WTC11 (cell line): ENCODE measurements at regions not wholly inside any gene's neighbourhood (a gene's known extent, or its start where the extent isn't known, plus 50 kb on each side); places are given as distances from the start of the nearest gene placed in this dataset.
"Not testable (repeated sequence)": the region's sequence is repeated elsewhere in the genome, so short reads cannot be mapped to it uniquely, and the experiment has no call there.

ENCODE experiments used
- ATAC-seq: fragments of 200-7000 bp; cut with Tn5 transposase; 2 replicates; pipeline ENCODE4 v1.10.0; 2021; ENCODE audit warnings: mild to moderate bottlenecking, moderate library complexity
- CTCF ChIA-PET: fragments of 300-600 bp; sonication (Branson Sonifier 250); formaldehyde crosslinking; loops from one replicate; lab custom pipeline; 2021; ENCODE audit warnings: antibody characterized with exemption; lab: Charles Lee
- POLR2A ChIA-PET: fragments of 350-600 bp; sonication (Branson Sonifier 250); formaldehyde crosslinking; loops from one replicate; lab custom pipeline; 2021; ENCODE audit warnings: antibody characterized with exemption; lab: Charles Lee
- DNase-seq: peaks from one replicate; pipeline ENCODE4 v3.0.0; 2021; ENCODE audit warnings: low spot score
- H3K27ac Mint-ChIP-seq: 2 replicates; pipeline ENCODE4 v1.8.0; 2021; ENCODE audit warnings: mixed read lengths
- H3K27me3 Mint-ChIP-seq: 2 replicates; pipeline ENCODE4 v1.8.0; 2021; ENCODE audit warnings: low read depth, mild to moderate bottlenecking, moderate library complexity, mixed read lengths
- H3K36me3 Mint-ChIP-seq: 2 replicates; pipeline ENCODE4 v1.8.0; 2021; ENCODE audit warnings: mixed read lengths
- H3K4me1 Mint-ChIP-seq: 2 replicates; pipeline ENCODE4 v1.8.0; 2022; ENCODE audit warnings: mixed read lengths
- H3K4me3 Mint-ChIP-seq: 2 replicates; pipeline ENCODE4 v1.8.0; 2021; ENCODE audit warnings: mild to moderate bottlenecking, moderate library complexity, mixed read lengths
- H3K9me3 Mint-ChIP-seq: 2 replicates; pipeline ENCODE4 v1.8.0; 2021; ENCODE audit warnings: mixed read lengths
- CREB1 ChIP-seq: sonication (generic); formaldehyde crosslinking; IDR thresholded peaks from 2 replicates; pipeline ENCODE4 v1.8.0; 2023; ENCODE audit warnings: mild to moderate bottlenecking, missing genetic modification reagents
- CTCF ChIP-seq: fragments of 200-600 bp; IDR thresholded peaks from 2 replicates; pipeline ENCODE4 v1.8.0; 2022; ENCODE audit warnings: antibody characterized with exemption
- E2F5 ChIP-seq: sonication (generic); formaldehyde crosslinking; IDR thresholded peaks from 2 replicates; pipeline ENCODE4 v1.8.1; 2022; ENCODE audit warnings: mild to moderate bottlenecking, moderate library complexity, missing genetic modification reagents
- ESRRA ChIP-seq: sonication (generic); formaldehyde crosslinking; IDR thresholded peaks from 2 replicates; pipeline ENCODE4 v1.8.1; 2022; ENCODE audit warnings: mild to moderate bottlenecking, missing genetic modification reagents, borderline replicate concordance
- FOXK1 ChIP-seq: sonication (generic); formaldehyde crosslinking; IDR thresholded peaks from 2 replicates; pipeline ENCODE4 v1.8.0; 2022; ENCODE audit warnings: mild to moderate bottlenecking, moderate library complexity, missing genetic modification reagents
- FOXP1 ChIP-seq: sonication (generic); formaldehyde crosslinking; IDR thresholded peaks from 2 replicates; pipeline ENCODE4 v1.8.0; 2022; ENCODE audit warnings: missing genetic modification reagents, mild to moderate bottlenecking, moderate library complexity, borderline replicate concordance
- HMGA2 ChIP-seq: fragments of 250-450 bp; sonication (Bioruptor Pico); IDR thresholded peaks from 2 replicates; pipeline ENCODE4 v1.4.0; 2021; ENCODE audit warnings: mild to moderate bottlenecking, moderate library complexity
- JAZF1 ChIP-seq: fragments of 250-450 bp; sonication (Bioruptor Pico); IDR thresholded peaks from 2 replicates; pipeline ENCODE4 v1.9.0; 2021; ENCODE audit warnings: moderate library complexity, mild to moderate bottlenecking, inconsistent platforms
- NFATC4 ChIP-seq: fragments of 250-450 bp; sonication (Bioruptor Pico); IDR thresholded peaks from 2 replicates; pipeline ENCODE4 v1.9.0; 2021; ENCODE audit warnings: mild to moderate bottlenecking
- NFE2L1 ChIP-seq: sonication (generic); formaldehyde crosslinking; IDR thresholded peaks from 2 replicates; pipeline ENCODE4 v1.8.1; 2023; ENCODE audit warnings: missing genetic modification reagents
- SOX15 ChIP-seq: fragments of 250-450 bp; sonication (Bioruptor Pico); IDR thresholded peaks from 2 replicates; pipeline ENCODE4 v1.9.0; 2021; ENCODE audit warnings: mild to moderate bottlenecking
- SP1 ChIP-seq: sonication (generic); formaldehyde crosslinking; conservative IDR thresholded peaks from 2 replicates; pipeline ENCODE4 v1.8.1; 2022; ENCODE audit warnings: missing genetic modification reagents
- TCF7 ChIP-seq: sonication (generic); formaldehyde crosslinking; IDR thresholded peaks from 2 replicates; pipeline ENCODE4 v1.8.0; 2022; ENCODE audit warnings: mild to moderate bottlenecking, low read depth, missing genetic modification reagents, moderate library complexity
- TP53 ChIP-seq: sonication (generic); formaldehyde crosslinking; IDR thresholded peaks from 2 replicates; pipeline ENCODE4 v1.8.1; 2023; ENCODE audit warnings: mild to moderate bottlenecking, missing genetic modification reagents
- ZNF232 ChIP-seq: sonication (generic); formaldehyde crosslinking; IDR thresholded peaks from 2 replicates; pipeline ENCODE4 v1.8.0; 2022; ENCODE audit warnings: mild to moderate bottlenecking, missing genetic modification reagents
- ZNF263 ChIP-seq: sonication (generic); formaldehyde crosslinking; IDR thresholded peaks from 2 replicates; pipeline ENCODE4 v1.8.1; 2022; ENCODE audit warnings: low read depth, mild to moderate bottlenecking, moderate library complexity, missing genetic modification reagents
- ZNF423 ChIP-seq: fragments of 250-450 bp; sonication (Bioruptor Pico); IDR thresholded peaks from 2 replicates; pipeline ENCODE4 v2.1.2; 2022; ENCODE audit warnings: mild to moderate bottlenecking, moderate library complexity
- ZNF425 ChIP-seq: fragments of 250-450 bp; sonication (Bioruptor Pico); conservative IDR thresholded peaks from 2 replicates; pipeline ENCODE4 v1.9.0; 2021; ENCODE audit warnings: mild to moderate bottlenecking
- ZNF671 ChIP-seq: fragments of 250-450 bp; sonication (Bioruptor Pico); IDR thresholded peaks from 2 replicates; pipeline ENCODE4 v1.8.0; 2021; ENCODE audit warnings: mild to moderate bottlenecking

GRCh38 chr18:40120796-40121391 lies 1834.1 kb upstream of the PIK3C3 start:
- no peak for ATAC-seq
- Mint-ChIP-seq H3K4me3 (no peak overlapping the region), H3K9me3 (peaks cover 50% of the 10 kb centered on the region), H3K36me3 (peaks cover 31% of the 10 kb centered on the region), H3K27me3 (no peaks in the 10 kb centered on the region), H3K4me1 (no peaks in the 10 kb centered on the region), H3K27ac (no peak overlapping the region)
- ChIA-PET POLR2A (no interaction called here), CTCF (no interaction called here)
- no peak for DNase-seq
- TF ChIP-seq JAZF1 (no peak), SP1 (CRISPR knock-in tag) (no peak), ZNF671 (CRISPR knock-in tag) (no peak), E2F5 (CRISPR knock-in tag) (no peak), CREB1 (CRISPR knock-in tag) (no peak), NFE2L1 (no peak), SOX15 (CRISPR knock-in tag) (no peak), CTCF (no peak), ESRRA (no peak), FOXP1 (CRISPR knock-in tag) (no peak), TP53 (CRISPR knock-in tag) (no peak)

GRCh38 chr18:40120356-40120755 lies 1834.7 kb upstream of the PIK3C3 start:
- H3K27ac Mint-ChIP-seq: no peak overlapping the region
- peaks cover 31% of the 10 kb centered on the region for H3K36me3 Mint-ChIP-seq
- TF ChIP-seq ZNF423 (no peak), NFATC4 (no peak), SOX15 (CRISPR knock-in tag) (no peak)
- peaks cover 50% of the 10 kb centered on the region for H3K9me3 Mint-ChIP-seq
- no peak for ATAC-seq
- POLR2A ChIA-PET: no interaction called here
- H3K4me1 Mint-ChIP-seq: no peaks in the 10 kb centered on the region
- no peak for DNase-seq
- CTCF ChIA-PET: no interaction called here
- no peak overlapping the region for H3K4me3 Mint-ChIP-seq
- no peaks in the 10 kb centered on the region for H3K27me3 Mint-ChIP-seq

- CTCF ChIA-PET, DNase-seq, H3K4me1 Mint-ChIP-seq, H3K27me3 Mint-ChIP-seq, POLR2A ChIA-PET, ATAC-seq, H3K4me3 Mint-ChIP-seq, H3K27ac Mint-ChIP-seq: not testable (repeated sequence)
- Mint-ChIP-seq H3K9me3 (peaks cover 52% of the 10 kb centered on the region), H3K36me3 (peaks cover 33% of the 10 kb centered on the region)
Measured at GRCh38 chr18:40119581-40119980, 1835.5 kb upstream of the PIK3C3 start.

- ChIA-PET CTCF (no interaction called here), POLR2A (interaction anchor here (0.7 kb wide), 1 partner anchor 801 kb away, joined by 3 read pairs; no protein-coding TSS in a partner anchor)
- no peaks in the 10 kb centered on the region for H3K27me3 Mint-ChIP-seq
Measured at GRCh38 chr18:40110455-40110854, 1844.6 kb upstream of the PIK3C3 start.

GRCh38 chr18:40109252-40110049 lies 1845.6 kb upstream of the PIK3C3 start:
- TF ChIP-seq ZNF263 (CRISPR knock-in tag) (no peak), HMGA2 (CRISPR knock-in tag) (no peak), TCF7 (CRISPR knock-in tag) (no peak), ZNF425 (no peak), ZNF232 (CRISPR knock-in tag) (no peak), E2F5 (CRISPR knock-in tag) (no peak), ZNF671 (CRISPR knock-in tag) (no peak), JAZF1 (no peak)
- ATAC-seq: no peak
- DNase-seq: no peak
- H3K9me3 Mint-ChIP-seq: peaks cover 14% of the 10 kb centered on the region
- CTCF ChIA-PET: no interaction called here
- peaks cover 2% of the 10 kb centered on the region; the same call in 1 of the 2 replicates for H3K4me1 Mint-ChIP-seq
- H3K36me3 Mint-ChIP-seq: no peaks in the 10 kb centered on the region
- POLR2A ChIA-PET: no interaction called here
- no peak overlapping the region for H3K4me3 Mint-ChIP-seq
- no peak overlapping the region for H3K27ac Mint-ChIP-seq
- no peaks in the 10 kb centered on the region for H3K27me3 Mint-ChIP-seq

More at GRCh38 chr18:40110455-40110854, 1844.6 kb upstream of the PIK3C3 start:
- no peak overlapping the region for H3K4me3 Mint-ChIP-seq
- TF ChIP-seq HMGA2 (CRISPR knock-in tag) (peak; percentile 68; the same call in 1 of the 2 replicates), FOXK1 (no peak)
- H3K9me3 Mint-ChIP-seq: peaks cover 17% of the 10 kb centered on the region
- DNase-seq (no peak), ATAC-seq (no peak)
- H3K36me3 Mint-ChIP-seq: 0 out of 2 replicates have a peak, but pooled peaks cover 2% of the 10 kb centered on the region
- H3K4me1 Mint-ChIP-seq: peaks cover 2% of the 10 kb centered on the region; the same call in 1 of the 2 replicates
- H3K27ac Mint-ChIP-seq: no peak overlapping the region
